H1 (cell line): ENCODE measurements at regions not wholly inside any gene's neighbourhood (a gene's known extent, or its start where the extent isn't known, plus 50 kb on each side); places are given as distances from the start of the nearest gene placed in this dataset.

Experiments used
- CTCF ChIA-PET: fragments of 300-600 bp; sonication (Branson Sonifier 250); formaldehyde crosslinking; loops from one replicate; lab custom pipeline; 2021; ENCODE audit not compliant: partially characterized antibody; lab: Charles Lee
- POLR2A ChIA-PET: fragments of 300-600 bp; sonication (Branson Sonifier 250); formaldehyde crosslinking; loops from one replicate; lab custom pipeline; 2021; ENCODE audit warnings: inconsistent platforms; ENCODE audit not compliant: partially characterized antibody; lab: Charles Lee
- DNase-seq, 2 experiments: peaks; one replicate each; pipeline versions ENCODE4 v3.0.0 to v3.0.0-alpha.2; 2010 to 2022; ENCODE audit warnings: low spot score in 2 of 2, low read depth in 1 of 2, mixed read lengths in 1 of 2
- FAIRE-seq: peaks from 2 replicates; lab custom pipeline; 2011; peaks lifted over from hg19 to GRCh38; lab: Jason Lieb, UNC
- H2AFZ ChIP-seq: 2 replicates; pipeline ENCODE4 v1.8.1; 2012; ENCODE audit warnings: low read length, inconsistent platforms
- H2AK5ac ChIP-seq: 2 replicates; pipeline ENCODE4 v1.6.1; 2013; ENCODE audit warnings: low read depth, low read length
- H2BK120ac ChIP-seq: replicated peaks from 2 replicates; pipeline ENCODE3; 2013; ENCODE audit warnings: low read depth, low read length, inconsistent platforms
- H2BK12ac ChIP-seq: 2 replicates; pipeline ENCODE4 v1.6.1; 2013; ENCODE audit warnings: low read depth, low read length
- H2BK15ac ChIP-seq: 2 replicates; pipeline ENCODE4 v1.6.1; 2013; ENCODE audit warnings: low read length
- H2BK20ac ChIP-seq: 2 replicates; pipeline ENCODE4 v1.6.1; 2013; ENCODE audit warnings: low read length
- H2BK5ac ChIP-seq: 2 replicates; pipeline ENCODE4 v1.6.1; 2013; ENCODE audit warnings: low read depth, low read length
- H3K14ac ChIP-seq: 2 replicates; pipeline ENCODE4 v1.6.1; 2013; ENCODE audit warnings: inconsistent platforms; ENCODE audit not compliant: insufficient read length
- H3K18ac ChIP-seq: 2 replicates; pipeline ENCODE4 v1.6.1; 2013; ENCODE audit warnings: low read length; ENCODE audit errors: extremely low read depth
- H3K23ac ChIP-seq: 2 replicates; pipeline ENCODE4 v1.6.1; 2013; ENCODE audit warnings: inconsistent platforms; ENCODE audit not compliant: insufficient read length
- H3K23me2 ChIP-seq: 2 replicates; pipeline ENCODE4 v1.6.1; 2013; ENCODE audit warnings: low read depth, low read length
- H3K27ac ChIP-seq: 2 replicates; pipeline ENCODE4 v1.6.1; 2011; ENCODE audit warnings: low read depth, low read length, inconsistent platforms
- H3K27me3 ChIP-seq, 4 experiments: replicated peaks in 1 of 4; 1 replicate in 1 of 4; 2 replicates in 3 of 4; pipeline versions ENCODE4 v1.6.1 to v1.8.1; 2011 to 2013; ENCODE audit warnings: low read length in 3 of 4, mild to moderate bottlenecking in 3 of 4, inconsistent platforms in 2 of 4, mixed read lengths in 2 of 4, moderate library complexity in 1 of 4; ENCODE audit not compliant: control insufficient read depth in 3 of 4, insufficient read depth in 3 of 4; ENCODE audit errors: extremely low read depth in 1 of 4
- H3K36me3 ChIP-seq, 4 experiments: 2 replicates each; pipeline versions ENCODE4 v1.6.1 to v1.8.1; 2011 to 2013; ENCODE audit warnings: mild to moderate bottlenecking in 4 of 4, low read length in 3 of 4, moderate library complexity in 2 of 4, control low read depth in 1 of 4, inconsistent platforms in 1 of 4; ENCODE audit not compliant: insufficient read depth in 4 of 4, control insufficient read depth in 2 of 4
- H3K4ac ChIP-seq: replicated peaks from 2 replicates; pipeline ENCODE3; 2013; ENCODE audit warnings: low read length, low read depth, mixed read lengths, inconsistent platforms; ENCODE audit not compliant: insufficient read length
- H3K4me1 ChIP-seq, 4 experiments: replicated peaks in 1 of 4; 1 replicate in 1 of 4; 2 replicates in 3 of 4; pipeline versions ENCODE4 v1.6.1 to v1.8.1; 2011 to 2013; ENCODE audit warnings: low read length in 3 of 4, inconsistent platforms in 2 of 4, mixed read lengths in 1 of 4; ENCODE audit not compliant: insufficient read depth in 4 of 4, control insufficient read depth in 3 of 4
- H3K4me2 ChIP-seq, 2 experiments: 2 replicates each; pipeline versions ENCODE4 v1.6.1 to v1.8.1; 2011 to 2013; ENCODE audit warnings: low read depth in 2 of 2, low read length in 2 of 2, control low read depth in 1 of 2, inconsistent platforms in 1 of 2, mild to moderate bottlenecking in 1 of 2; ENCODE audit not compliant: insufficient read depth in 1 of 2
- H3K4me3 ChIP-seq, 4 experiments: fragments of 200-600, 300-600 bp in 1 of 4; sonication (generic), shearing (Covaris generic), sonication (Bioruptor Twin) in 1 of 4; 2 replicates each; pipeline versions ENCODE4 v1.5.1 to v1.8.1; 2011 to 2016; ENCODE audit warnings: low read length in 4 of 4, low read depth in 3 of 4, control low read depth in 2 of 4, inconsistent platforms in 2 of 4, mild to moderate bottlenecking in 2 of 4, mixed read lengths in 1 of 4, moderate library complexity in 1 of 4; ENCODE audit not compliant: insufficient read depth in 2 of 4; ENCODE audit errors: extremely low read depth in 1 of 4
- H3K56ac ChIP-seq: replicated peaks from 2 replicates; pipeline ENCODE3; 2013; ENCODE audit warnings: low read depth, mild to moderate bottlenecking, mixed read lengths, low read length, inconsistent platforms; ENCODE audit not compliant: insufficient read length
- H3K79me1 ChIP-seq: 2 replicates; pipeline ENCODE4 v1.6.1; 2013; ENCODE audit warnings: low read depth, low read length, control low read depth
- H3K79me2 ChIP-seq, 2 experiments: 2 replicates each; pipeline versions ENCODE4 v1.6.1 to v1.8.1; 2012 to 2013; ENCODE audit warnings: low read length in 2 of 2, mild to moderate bottlenecking in 2 of 2, inconsistent platforms in 1 of 2; ENCODE audit not compliant: insufficient read depth in 2 of 2, control insufficient read depth in 1 of 2
- H3K9ac ChIP-seq, 4 experiments: replicated peaks in 1 of 4; 1 replicate in 1 of 4; 2 replicates in 3 of 4; pipeline versions ENCODE4 v1.6.1 to v1.8.1; 2011 to 2013; ENCODE audit warnings: low read depth in 3 of 4, low read length in 3 of 4, control low read depth in 2 of 4, mild to moderate bottlenecking in 2 of 4, moderate library complexity in 2 of 4, inconsistent platforms in 1 of 4; ENCODE audit errors: extremely low read depth in 1 of 4
- H3K9me3 ChIP-seq, 2 experiments: 2 replicates each; pipeline versions ENCODE4 v1.6.1 to v1.8.1; 2012 to 2013; ENCODE audit warnings: mild to moderate bottlenecking in 2 of 2, moderate library complexity in 2 of 2, control low read depth in 1 of 2, inconsistent platforms in 1 of 2, low read depth in 1 of 2, low read length in 1 of 2, mixed read lengths in 1 of 2; ENCODE audit not compliant: insufficient read depth in 2 of 2
- H4K20me1 ChIP-seq, 2 experiments: replicated peaks in 1 of 2; 2 replicates each; pipeline versions ENCODE3 to v1.8.1; 2011 to 2013; ENCODE audit warnings: inconsistent platforms in 2 of 2, low read length in 2 of 2, mild to moderate bottlenecking in 1 of 2; ENCODE audit not compliant: insufficient read depth in 2 of 2, control insufficient read depth in 1 of 2
- H4K5ac ChIP-seq: 2 replicates; pipeline ENCODE4 v1.6.1; 2013; ENCODE audit warnings: low read length, low read depth, mixed read lengths, inconsistent platforms; ENCODE audit not compliant: insufficient read length
- H4K8ac ChIP-seq: 2 replicates; pipeline ENCODE4 v1.8.0; 2013; ENCODE audit warnings: mild to moderate bottlenecking, moderate library complexity, low read length, inconsistent platforms; ENCODE audit not compliant: insufficient read depth; ENCODE audit errors: extremely low read depth
- H4K91ac ChIP-seq: replicated peaks from 2 replicates; pipeline ENCODE3; 2013; ENCODE audit warnings: low read length, mixed read lengths, inconsistent platforms; ENCODE audit not compliant: insufficient read length
- SAP30 ChIP-seq: fragments of 300-600 bp; sonication (generic); IDR thresholded peaks from 2 replicates; pipeline ENCODE4 v1.7.1; 2012; ENCODE audit warnings: low read length, moderate library complexity, mild to moderate bottlenecking, inconsistent platforms; ENCODE audit not compliant: insufficient read depth, insufficient replicate concordance
- WGBS, 2 experiments: shearing (Covaris generic) in 1 of 2; methylation state at CpG; one replicate each; pipeline versions ENCODE4 v1.1.6 to v1.1.7; 2013 to 2015; ENCODE audit warnings: low lambda C conversion rate in 2 of 2, mixed read lengths in 2 of 2, inconsistent platforms in 1 of 2, low coverage in 1 of 2, missing lambda C conversion rate in 1 of 2; ENCODE audit not compliant: insufficient replicate concordance in 2 of 2, insufficient coverage in 1 of 2, insufficient read length in 1 of 2; ENCODE audit errors: extremely low coverage in 1 of 2, missing lambda C conversion rate in 1 of 2; 5-methylcytosine and 5-hydroxymethylcytosine counted together

DNA sequence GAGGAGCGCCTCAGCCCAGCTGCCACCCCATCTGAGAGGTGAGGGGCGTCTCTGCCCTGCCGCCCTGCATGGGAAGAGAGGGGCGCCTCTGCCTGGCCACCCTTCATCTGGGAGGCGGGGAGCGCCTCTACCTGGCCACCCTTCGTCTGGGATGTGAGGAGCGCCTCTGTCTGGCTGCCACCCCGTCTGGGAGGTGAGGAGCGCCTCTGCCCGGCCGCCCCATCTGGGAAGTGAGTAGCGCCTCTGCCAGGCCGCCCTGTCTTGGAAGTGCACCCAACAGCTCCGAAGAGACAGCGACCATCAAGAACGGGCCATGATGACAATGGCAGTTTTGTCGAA, 114.4 kb upstream of the CES5A start:
- H3K4me2 ChIP-seq = no peak overlapping the region
- WGBS, 2 experiments = 98% methylated on average over 9 of the region's 18 CpGs; no CpG with 5 or more reads in 1 of the 2 experiments
- no peak for TF ChIP-seq SAP30

More for the DNA sequence above, 114.4 kb upstream of the CES5A start:
- H3K79me1 ChIP-seq = no peaks in the 10 kb centered on the region
- H3K9ac ChIP-seq = no peak overlapping the region
- CTCF ChIA-PET = no interaction called here
- no peak overlapping the region for H4K8ac ChIP-seq
- peaks cover 0 to 4% (median 0%) of the 10 kb centered on the region in 4 experiments; a peak in 1 of 8 replicates for H3K36me3 ChIP-seq
- DNase-seq = no peak
- no peak overlapping the region for H2BK5ac ChIP-seq
- H3K4me3 ChIP-seq = no peak overlapping the region
- no peaks in the 10 kb centered on the region for H3K4me1 ChIP-seq
- no peaks in the 10 kb centered on the region for H3K27me3 ChIP-seq
- peaks cover 0 to 15% of the 10 kb centered on the region in 2 experiments; a peak in 2 of 4 replicates for H3K9me3 ChIP-seq
- no peaks in the 10 kb centered on the region for H4K20me1 ChIP-seq
- no peak overlapping the region for H3K4ac ChIP-seq
- POLR2A ChIA-PET = no interaction called here
- no peak overlapping the region for H3K18ac ChIP-seq
- no peak for FAIRE-seq
- no peaks in the 10 kb centered on the region for H3K23me2 ChIP-seq
- H3K56ac ChIP-seq = no peak overlapping the region
- H3K23ac ChIP-seq = no peak overlapping the region
- H2BK15ac ChIP-seq = no peak overlapping the region
- H4K5ac ChIP-seq = no peak overlapping the region
- H2BK120ac ChIP-seq = no peak overlapping the region
- H4K91ac ChIP-seq = no peak overlapping the region
- H2AFZ ChIP-seq = no peak overlapping the region
- no peaks in the 10 kb centered on the region for H3K79me2 ChIP-seq
- no peak overlapping the region for H3K27ac ChIP-seq
- H3K14ac ChIP-seq = no peak overlapping the region
- H2BK12ac ChIP-seq = no peak overlapping the region
- no peak overlapping the region for H2AK5ac ChIP-seq
- no peak overlapping the region for H2BK20ac ChIP-seq
